Neural cell (in vitro differentiated cells): ENCODE measurements at regions not wholly inside any gene's neighbourhood (a gene's known extent, or its start where the extent isn't known, plus 50 kb on each side); places are given as distances from the start of the nearest gene placed in this dataset.
"Not testable (repeated sequence)": the region's sequence is repeated elsewhere in the genome, so short reads cannot be mapped to it uniquely, and the experiment has no call there.

ENCODE experiments used
- H2AFZ ChIP-seq: fragments of 200-600, 300-800 bp; sonication (generic), shearing (Covaris generic); 2 replicates; pipeline ENCODE4 v1.6.0; 2014; ENCODE audit warnings: low read depth, mild to moderate bottlenecking, antibody characterized with exemption, low read length, moderate library complexity
- H3F3A ChIP-seq: fragments of 200-600 bp; shearing (Covaris generic); 2 replicates; pipeline ENCODE4 v1.6.1; 2016; ENCODE audit warnings: mild to moderate bottlenecking, moderate library complexity, mixed read lengths, antibody characterized with exemption, low read length; ENCODE audit not compliant: insufficient read depth, poor library complexity, severe bottlenecking
- H3K27ac ChIP-seq: fragments of 200-600, 300-800 bp; sonication (generic), shearing (Covaris generic); 2 replicates; pipeline ENCODE4 v1.5.1; 2014; ENCODE audit warnings: mild to moderate bottlenecking, low read length, moderate library complexity
- H3K27me3 ChIP-seq: fragments of 300-800, 200-600 bp; sonication (generic), shearing (Covaris generic); 2 replicates; pipeline ENCODE4 v1.6.0; 2014; ENCODE audit warnings: mild to moderate bottlenecking, low read depth, low read length, moderate library complexity; ENCODE audit not compliant: insufficient read depth
- H3K36me3 ChIP-seq: fragments of 300-800, 200-600 bp; sonication (generic), shearing (Covaris generic); 2 replicates; pipeline ENCODE4 v1.5.1; 2014; ENCODE audit warnings: mild to moderate bottlenecking, antibody characterized with exemption, low read length, moderate library complexity; ENCODE audit not compliant: insufficient read depth
- H3K4me2 ChIP-seq: fragments of 300-800, 200-600 bp; sonication (generic), shearing (Covaris generic); 2 replicates; pipeline ENCODE4 v1.6.0; 2014; ENCODE audit warnings: mild to moderate bottlenecking, low read length
- H3K4me3 ChIP-seq: fragments of 300-800, 200-600 bp; sonication (generic), shearing (Covaris generic); 2 replicates; pipeline ENCODE4 v1.5.1; 2014; ENCODE audit warnings: mild to moderate bottlenecking, low read length, moderate library complexity
- H3K79me2 ChIP-seq: fragments of 200-600 bp; shearing (Covaris generic); replicated peaks from 2 replicates; pipeline ENCODE4 v1.6.0; 2014; ENCODE audit warnings: mild to moderate bottlenecking, low read length, moderate library complexity; ENCODE audit not compliant: insufficient read depth
- H3K9ac ChIP-seq: fragments of 300-800, 200-600 bp; sonication (generic), shearing (Covaris generic); 2 replicates; pipeline ENCODE4 v1.6.1; 2016; ENCODE audit warnings: mild to moderate bottlenecking, low read length, mixed read lengths
- H3K9me2 ChIP-seq: fragments of 200-600 bp; shearing (Covaris generic); 2 replicates; pipeline ENCODE4 v1.6.1; 2016; ENCODE audit warnings: mild to moderate bottlenecking, low read length, mixed read lengths; ENCODE audit not compliant: insufficient read depth
- H3K9me3 ChIP-seq: fragments of 200-600, 300-800 bp; sonication (generic), shearing (Covaris generic); 2 replicates; pipeline ENCODE4 v1.6.1; 2016; ENCODE audit warnings: mild to moderate bottlenecking, mixed run types, low read length, moderate library complexity, mixed read lengths
- H4K20me1 ChIP-seq: fragments of 200-600 bp; shearing (Covaris generic); 2 replicates; pipeline ENCODE4 v1.6.1; 2016; ENCODE audit warnings: mild to moderate bottlenecking, mixed run types; ENCODE audit not compliant: insufficient read depth
- CTCF ChIP-seq: fragments of 450-650 bp; IDR thresholded peaks from 2 replicates; pipeline ENCODE4 v1.5.1; 2014; ENCODE audit warnings: antibody characterized with exemption, mild to moderate bottlenecking, moderate library complexity; ENCODE audit not compliant: poor library complexity, severe bottlenecking
- EP300 ChIP-seq: fragments of 450-650 bp; conservative IDR thresholded peaks from 2 replicates; pipeline ENCODE4 v1.6.1; 2014; ENCODE audit warnings: antibody characterized with exemption, mild to moderate bottlenecking, moderate library complexity; ENCODE audit not compliant: poor library complexity, severe bottlenecking
- EZH2 ChIP-seq: fragments of 200-600, 300-800 bp; shearing (Covaris generic), sonication (generic); IDR thresholded peaks from 2 replicates; pipeline ENCODE4 v1.6.1; 2014; ENCODE audit warnings: antibody characterized with exemption, low read length, borderline replicate concordance, mild to moderate bottlenecking; ENCODE audit not compliant: insufficient read depth, poor library complexity, severe bottlenecking
- MXI1 ChIP-seq: fragments of 450-650 bp; conservative IDR thresholded peaks from 2 replicates; pipeline ENCODE4 v1.6.1; 2014; ENCODE audit warnings: antibody characterized with exemption, mild to moderate bottlenecking; ENCODE audit not compliant: poor library complexity, severe bottlenecking
- POLR2AphosphoS5 ChIP-seq: IDR thresholded peaks from 2 replicates; pipeline ENCODE4 v1.6.1; 2012
- RAD21 ChIP-seq: fragments of 450-650 bp; conservative IDR thresholded peaks from 2 replicates; pipeline ENCODE4 v1.6.1; 2014; ENCODE audit warnings: antibody characterized with exemption, mild to moderate bottlenecking, moderate library complexity
- REST ChIP-seq: IDR thresholded peaks from 2 replicates; pipeline ENCODE4 v1.6.1; 2012; ENCODE audit warnings: borderline replicate concordance
- SMC3 ChIP-seq: fragments of 450-650 bp; conservative IDR thresholded peaks from 2 replicates; pipeline ENCODE4 v1.6.1; 2014; ENCODE audit warnings: antibody characterized with exemption, mild to moderate bottlenecking, moderate library complexity; ENCODE audit not compliant: poor library complexity
- TAF1 ChIP-seq: IDR thresholded peaks from 2 replicates; pipeline ENCODE4 v1.6.1; 2012; ENCODE audit warnings: low read depth

GRCh38 chr3:72510247-72510646, 338.0 kb downstream of the SHQ1 start:
- Histone ChIP-seq H3K9me3 (no peaks in the 10 kb centered on the region), H3K9me2 (no peaks in the 10 kb centered on the region), H3K27ac (no peak overlapping the region), H3K36me3 (no peaks in the 10 kb centered on the region), H4K20me1 (no peaks in the 10 kb centered on the region), H3K4me3 (no peak overlapping the region), H3F3A (no peaks in the 10 kb centered on the region), H3K27me3 (no peaks in the 10 kb centered on the region), H3K79me2 (no peaks in the 10 kb centered on the region), H3K4me2 (no peak overlapping the region), H2AFZ (no peak overlapping the region), H3K9ac (no peak overlapping the region)
- TF ChIP-seq TAF1 (no peak), SMC3 (no peak), MXI1 (no peak), EP300 (no peak), REST (no peak), RAD21 (no peak), CTCF (no peak)

GRCh38 chr3:72505539-72506405, 342.5 kb downstream of the SHQ1 start:
- H3F3A ChIP-seq: no peaks in the 10 kb centered on the region
- no peaks in the 10 kb centered on the region for H3K9me3 ChIP-seq
- H3K27me3 ChIP-seq: no peaks in the 10 kb centered on the region
- H3K9ac ChIP-seq: no peak overlapping the region
- H3K4me2 ChIP-seq: no peak overlapping the region
- no peak overlapping the region for H3K4me3 ChIP-seq
- no peaks in the 10 kb centered on the region for H4K20me1 ChIP-seq
- H3K79me2 ChIP-seq: no peaks in the 10 kb centered on the region
- TF ChIP-seq EZH2 (no peak), POLR2AphosphoS5 (no peak), RAD21 (no peak), CTCF (no peak), EP300 (no peak), REST (no peak), SMC3 (no peak), TAF1 (no peak), MXI1 (no peak)
- H3K36me3 ChIP-seq: no peaks in the 10 kb centered on the region
- H3K9me2 ChIP-seq: no peaks in the 10 kb centered on the region
- no peak overlapping the region for H2AFZ ChIP-seq
- H3K27ac ChIP-seq: no peak overlapping the region

- not testable (repeated sequence) for H3K4me2 ChIP-seq, H3K9ac ChIP-seq, H3K4me3 ChIP-seq, H3K36me3 ChIP-seq, H3K79me2 ChIP-seq, H3F3A ChIP-seq, H3K9me3 ChIP-seq, H3K9me2 ChIP-seq, H3K27ac ChIP-seq, H3K27me3 ChIP-seq, H4K20me1 ChIP-seq, H2AFZ ChIP-seq
Observed at GRCh38 chr3:72497501-72497900, 350.7 kb downstream of the SHQ1 start.
